ENCODE measurements at regions not wholly inside any gene's neighbourhood (a gene's known extent, or its start where the extent isn't known, plus 50 kb on each side); places are given as distances from the start of the nearest gene placed in this dataset.

GRCh38 chr15:23835953-23836352, 148.8 kb upstream of the NDN start:
- peaks cover 5% of the 10 kb centered on the region for H3K27me3 ChIP-seq
- no peaks in the 10 kb centered on the region for H3K36me3 ChIP-seq
- H3K9me3 ChIP-seq = no peaks in the 10 kb centered on the region
- no peak overlapping the region for H3K4me3 ChIP-seq
- WGBS, 2 donors (ENCODE audit: low coverage in 1 of 2) = 91 to 95% methylated on average over 2 of the region's 2 CpGs
- TF ChIP-seq POLR2AphosphoS5 (IDR thresholded peaks at IDR 0.05) (no peak), POLR2A (IDR thresholded peaks at IDR 0.05) (no peak), CTCF (IDR thresholded peaks at IDR 0.05) (no peak), EP300 (IDR thresholded peaks at IDR 0.05) (no peak)
- no peak for ATAC-seq
- H3K4me1 ChIP-seq = no peaks in the 10 kb centered on the region
- H3K27ac ChIP-seq = no peak overlapping the region

- ATAC-seq = no peak
- no peak overlapping the region for H3K27ac ChIP-seq
- TF ChIP-seq EP300 (IDR thresholded peaks at IDR 0.05) (no peak), POLR2AphosphoS5 (IDR thresholded peaks at IDR 0.05) (no peak), CTCF (IDR thresholded peaks at IDR 0.05) (no peak), POLR2A (IDR thresholded peaks at IDR 0.05) (no peak)
Measured at GRCh38 chr15:23839893-23840474, 152.9 kb upstream of the NDN start.

GRCh38 chr15:23846218-23846617, 159.1 kb upstream of the NDN start:
- Histone ChIP-seq H3K4me3 (no peak overlapping the region), H3K4me1 (no peaks in the 10 kb centered on the region), H3K27ac (no peak overlapping the region), H3K36me3 (no peaks in the 10 kb centered on the region), H3K27me3 (no peaks in the 10 kb centered on the region), H3K9me3 (peaks cover 0 to 9% (median 0%) of the 10 kb centered on the region in 3 donors)
- no peak for TF ChIP-seq POLR2A (IDR thresholded peaks at IDR 0.05)
- TF ChIP-seq POLR2AphosphoS5 (IDR thresholded peaks at IDR 0.05) = no peak
- TF ChIP-seq EP300 (IDR thresholded peaks at IDR 0.05) = no peak
- no peak for TF ChIP-seq CTCF (IDR thresholded peaks at IDR 0.05)
- 30 to 45% methylated on average over 3 of the region's 3 CpGs for WGBS, 2 donors (ENCODE audit: low coverage in 1 of 2)
- ATAC-seq = no peak

More at GRCh38 chr15:23839893-23840474, 152.9 kb upstream of the NDN start:
- H3K4me1 ChIP-seq = no peaks in the 10 kb centered on the region
- no peaks in the 10 kb centered on the region for H3K36me3 ChIP-seq
- H3K9me3 ChIP-seq = peaks cover 0 to 9% (median 0%) of the 10 kb centered on the region in 3 donors
- no peak overlapping the region for H3K4me3 ChIP-seq
- 38 to 44% methylated on average over 5 to 6 of the region's 6 CpGs for WGBS, 2 donors (ENCODE audit: low coverage in 1 of 2)
- no peaks in the 10 kb centered on the region for H3K27me3 ChIP-seq

GRCh38 chr15:23850666-23851065, 163.6 kb upstream of the NDN start:
- H3K27ac ChIP-seq = no peak overlapping the region
- no peak for ATAC-seq
- no peak overlapping the region for H3K4me3 ChIP-seq
- no peaks in the 10 kb centered on the region for H3K36me3 ChIP-seq
- no peak for TF ChIP-seq CTCF (IDR thresholded peaks at IDR 0.05)
- no peak for TF ChIP-seq EP300 (IDR thresholded peaks at IDR 0.05)
- no peak for TF ChIP-seq POLR2AphosphoS5 (IDR thresholded peaks at IDR 0.05)
- no peak for TF ChIP-seq POLR2A (IDR thresholded peaks at IDR 0.05)
- WGBS, 2 donors (ENCODE audit: low coverage in 1 of 2) = 47 to 48% methylated on average over 5 to 6 of the region's 6 CpGs
- H3K9me3 ChIP-seq = no peaks in the 10 kb centered on the region
- H3K4me1 ChIP-seq = no peaks in the 10 kb centered on the region
- H3K27me3 ChIP-seq = peaks cover 8% of the 10 kb centered on the region

GRCh38 chr15:23851921-23852320, 164.8 kb upstream of the NDN start:
- ATAC-seq = no peak
- H3K27me3 ChIP-seq = peaks cover 8% of the 10 kb centered on the region
- H3K9me3 ChIP-seq = no peaks in the 10 kb centered on the region
- 42 to 47% methylated on average over 2 of the region's 2 CpGs for WGBS, 2 donors (ENCODE audit: low coverage in 1 of 2)
- no peak overlapping the region for H3K27ac ChIP-seq
- no peaks in the 10 kb centered on the region for H3K4me1 ChIP-seq
- no peaks in the 10 kb centered on the region for H3K36me3 ChIP-seq
- no peak overlapping the region for H3K4me3 ChIP-seq
- no peak for TF ChIP-seq EP300 (IDR thresholded peaks at IDR 0.05)
- no peak for TF ChIP-seq POLR2A (IDR thresholded peaks at IDR 0.05)
- no peak for TF ChIP-seq POLR2AphosphoS5 (IDR thresholded peaks at IDR 0.05)
- TF ChIP-seq CTCF (IDR thresholded peaks at IDR 0.05) = no peak
